SW 1271 (cell line): ENCODE measurements at regions not wholly inside any gene's neighbourhood (a gene's known extent, or its start where the extent isn't known, plus 50 kb on each side); places are given as distances from the start of the nearest gene placed in this dataset.

Experiments used
- DNase-seq, 2 experiments: peaks; one replicate each; lab custom pipeline; 2025; lab: John Stamatoyannopoulos, UW

- no peak for DNase-seq
Observed at GRCh38 chr10:4344492-4344994, 481.5 kb upstream of the AKR1E2 start.

- no peak for DNase-seq
Observed at GRCh38 chr10:4343873-4344272, 482.1 kb upstream of the AKR1E2 start.

GRCh38 chr10:4343091-4343490 is 482.9 kb upstream of the AKR1E2 start:
- DNase-seq, result no peak

GRCh38 chr10:4338768-4339167 is 487.2 kb upstream of the AKR1E2 start:
- DNase-seq, result no peak

- no peak for DNase-seq
Observed at GRCh38 chr10:4337563-4337962, 488.4 kb upstream of the AKR1E2 start.

GRCh38 chr10:4334871-4335270 is 491.1 kb upstream of the AKR1E2 start:
- DNase-seq, result no peak

GRCh38 chr10:4334015-4334414 is 492.0 kb upstream of the AKR1E2 start:
- no peak for DNase-seq

- no peak for DNase-seq
Observed at GRCh38 chr10:4333459-4333894, 492.5 kb upstream of the AKR1E2 start.

GRCh38 chr10:4332764-4333458 is 493.1 kb upstream of the AKR1E2 start:
- no peak for DNase-seq

GRCh38 chr10:4331150-4331549 is 494.9 kb upstream of the AKR1E2 start:
- no peak for DNase-seq

- no peak for DNase-seq
Observed at GRCh38 chr10:4330636-4331035, 495.4 kb upstream of the AKR1E2 start.

GRCh38 chr10:4329225-4329624 is 496.8 kb upstream of the AKR1E2 start:
- no peak for DNase-seq

- no peak for DNase-seq
Observed at GRCh38 chr10:4326647-4327046, 499.4 kb upstream of the AKR1E2 start.

- no peak for DNase-seq
Observed at GRCh38 chr10:4319870-4320367, 506.1 kb upstream of the AKR1E2 start.

- DNase-seq, result no peak
Observed at GRCh38 chr10:4316161-4316810, 509.7 kb upstream of the AKR1E2 start.

GRCh38 chr10:4315551-4315950 is 510.5 kb upstream of the AKR1E2 start:
- no peak for DNase-seq

- no peak for DNase-seq
Observed at GRCh38 chr10:4313051-4313450, 513.0 kb upstream of the AKR1E2 start.

- DNase-seq, result no peak
Observed at GRCh38 chr10:4312051-4312835, 513.8 kb upstream of the AKR1E2 start.

GRCh38 chr10:4310172-4310571 is 515.8 kb upstream of the AKR1E2 start:
- no peak for DNase-seq

- DNase-seq, result no peak
Observed at GRCh38 chr10:4307910-4308309, 518.1 kb upstream of the AKR1E2 start.

GRCh38 chr10:4306871-4307270 is 519.1 kb upstream of the AKR1E2 start:
- DNase-seq, result no peak

- DNase-seq, result no peak
Observed at GRCh38 chr10:4303045-4303444, 518.0 kb upstream of the KLF6 start.
